ENCODE measurements at regions not wholly inside any gene's neighbourhood (a gene's known extent, or its start where the extent isn't known, plus 50 kb on each side); places are given as distances from the start of the nearest gene placed in this dataset.

GRCh38 chr1:222046684-222047263 is 304.9 kb upstream of the DUSP10 start:
- TF ChIP-seq CTCF (IDR thresholded peaks at IDR 0.05; ENCODE audit: insufficient read depth, low read depth, low read length) (no peak), EZH2 (IDR thresholded peaks at IDR 0.05; ENCODE audit: insufficient read depth, low read length) (no peak)
